GF-D8 (cell line): ENCODE measurements at regions not wholly inside any gene's neighbourhood (a gene's known extent, or its start where the extent isn't known, plus 50 kb on each side); places are given as distances from the start of the nearest gene placed in this dataset.

Source experiments
- DNase-seq: peaks from one replicate; lab custom pipeline; 2025; lab: John Stamatoyannopoulos, UW

DNA sequence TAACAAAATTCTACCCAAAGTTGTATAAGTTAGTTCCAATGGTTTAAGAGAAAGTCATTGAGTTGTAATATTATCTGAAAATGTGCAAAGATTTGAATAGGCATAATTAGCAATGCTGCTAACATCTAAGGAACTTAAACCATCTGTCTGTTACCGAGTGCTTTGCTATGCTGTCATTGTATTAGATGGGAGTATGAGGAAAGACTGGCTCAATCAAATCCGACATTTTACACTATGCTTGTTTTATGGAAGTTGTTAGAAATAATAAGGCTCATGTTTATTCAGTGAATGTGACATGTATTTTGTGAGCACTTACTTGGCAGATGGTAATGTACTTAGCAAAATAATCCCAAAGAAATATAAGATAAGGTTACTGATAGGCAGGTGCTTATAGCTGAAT lies 1715.1 kb downstream of the PCDH7 start:
- no peak for DNase-seq

DNA sequence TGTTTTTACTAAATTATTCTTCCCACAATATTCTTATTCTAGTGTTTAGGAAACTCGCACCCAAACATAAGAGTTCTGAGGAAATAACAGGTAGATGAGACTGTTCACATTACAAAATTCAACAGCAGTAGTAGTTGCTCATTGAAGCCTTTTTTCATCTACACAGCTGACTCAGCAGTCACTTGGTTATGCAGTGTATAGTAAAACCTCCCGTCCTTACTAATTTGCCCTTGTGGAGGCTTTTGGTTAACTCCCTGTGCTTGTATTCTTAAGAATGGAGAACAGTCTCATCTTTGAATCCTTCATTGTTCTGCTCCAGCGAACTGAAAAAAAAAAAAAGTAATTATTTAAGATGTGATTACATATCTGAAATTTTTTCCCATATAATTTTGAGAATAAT lies 1716.6 kb downstream of the PCDH7 start:
- DNase-seq: no peak

DNA sequence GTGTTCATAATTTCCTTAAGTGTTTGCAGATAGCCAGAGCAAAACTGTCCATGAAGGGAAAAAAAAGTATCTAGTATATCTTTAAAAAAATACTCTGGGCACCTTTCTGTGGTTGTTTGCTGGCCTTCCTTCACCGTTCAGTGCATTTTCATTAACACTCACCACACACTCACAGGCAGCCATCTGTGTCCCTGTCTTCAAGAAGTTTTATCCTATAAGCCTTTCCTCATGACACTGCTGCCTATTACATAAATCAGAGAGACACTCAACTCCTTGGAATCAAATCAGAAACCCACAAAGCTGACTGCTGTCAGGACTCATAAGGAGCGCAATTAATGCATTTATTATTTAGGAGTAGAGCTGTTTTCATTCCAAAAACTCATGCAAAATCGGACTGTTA lies 1720.2 kb downstream of the PCDH7 start:
- no peak for DNase-seq

DNA sequence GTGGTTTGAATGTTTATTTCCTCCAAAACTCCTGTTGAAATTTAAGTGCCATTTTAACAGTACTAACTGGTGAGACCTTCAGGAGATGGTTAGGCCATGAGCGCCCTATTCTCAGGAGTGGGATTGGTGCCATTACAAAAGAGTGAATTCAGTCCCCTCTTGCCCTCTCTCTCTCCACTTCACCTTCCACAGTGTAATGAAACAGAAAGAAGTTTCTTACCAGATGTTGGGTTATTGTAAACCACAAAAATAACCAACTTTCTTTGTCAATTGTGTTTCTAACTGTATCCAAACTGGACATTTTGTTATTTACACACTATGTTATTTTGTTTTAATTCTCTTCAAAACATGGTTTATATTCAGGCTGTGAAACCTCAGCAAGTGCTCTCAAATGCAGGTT lies 1734.3 kb downstream of the PCDH7 start:
- no peak for DNase-seq

DNA sequence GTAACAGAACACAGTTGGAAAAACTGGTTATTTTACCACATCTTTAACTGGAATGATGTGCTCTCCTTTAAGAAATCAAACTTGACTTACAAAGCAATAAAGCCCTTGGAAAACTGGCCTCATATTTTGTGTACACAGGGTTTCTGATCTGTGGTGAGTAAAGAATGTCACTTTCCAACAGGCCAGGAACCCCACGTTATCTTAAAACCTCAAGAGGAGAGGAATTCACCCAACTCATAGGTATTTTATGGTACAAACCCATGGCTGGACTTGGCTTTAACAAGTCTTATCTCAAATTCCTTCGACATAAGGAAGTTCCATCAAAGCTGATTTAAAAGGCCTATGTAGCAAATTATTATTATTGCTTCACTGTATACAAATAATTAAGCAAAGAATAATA lies 1735.1 kb downstream of the PCDH7 start:
- DNase-seq: no peak

DNA sequence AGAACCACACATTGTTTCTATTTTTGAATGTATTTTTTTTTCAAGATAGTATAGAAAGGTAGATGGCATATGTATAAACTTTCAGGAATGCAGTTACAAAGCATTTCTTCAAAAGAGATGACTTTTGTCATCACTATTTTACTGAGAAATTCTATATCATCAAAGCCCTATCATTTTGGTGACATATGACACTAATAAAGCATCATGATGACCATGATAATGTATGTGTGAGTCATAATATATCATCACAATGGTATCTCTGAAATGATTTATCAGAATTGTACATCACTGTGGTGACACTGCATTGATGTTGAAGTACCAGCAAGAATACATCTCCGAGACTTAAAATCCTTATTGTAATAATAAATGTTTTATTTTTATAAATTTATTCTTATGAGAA lies 1740.8 kb downstream of the PCDH7 start:
- DNase-seq: no peak

DNA sequence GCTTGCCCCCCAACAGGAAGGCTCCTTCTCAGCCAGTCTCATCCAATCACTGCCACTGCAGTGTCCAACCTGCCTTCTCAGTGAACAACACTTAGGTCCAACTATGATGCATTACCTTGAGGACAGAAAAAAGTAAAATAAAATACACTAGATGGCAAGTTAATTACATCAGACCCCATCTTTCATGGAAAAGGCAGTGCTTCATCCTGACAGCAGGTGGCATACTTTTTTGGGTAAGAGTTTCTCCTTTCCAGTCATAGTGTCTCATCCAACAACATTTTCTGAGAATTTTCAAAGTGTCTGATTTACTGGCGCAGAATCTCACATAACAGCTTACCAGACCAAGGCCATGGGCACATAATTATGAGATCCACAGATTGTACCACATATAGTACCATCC lies 1742.8 kb downstream of the PCDH7 start:
- DNase-seq: no peak

DNA sequence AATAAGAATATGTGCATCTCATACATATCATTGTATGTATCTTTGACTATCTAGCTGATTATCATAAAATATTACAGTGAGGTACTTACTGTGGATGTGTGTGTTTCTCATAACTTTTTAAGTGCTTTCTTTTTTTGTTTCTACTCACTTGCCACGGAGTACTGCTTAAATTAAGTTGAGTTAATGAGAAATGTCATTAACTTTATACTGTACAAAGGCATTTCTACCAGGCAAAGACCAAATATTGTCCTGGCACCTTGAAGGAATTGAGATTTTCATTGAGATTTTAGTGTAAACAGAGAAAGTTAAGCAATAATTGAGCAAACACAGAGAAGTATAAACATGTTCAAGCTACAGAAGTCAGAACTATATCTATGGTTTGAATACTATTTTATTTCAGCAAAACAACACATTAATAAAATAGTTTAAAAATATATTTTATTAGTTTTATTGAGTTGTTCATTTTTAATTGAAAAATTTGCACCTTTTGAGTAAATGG lies 1750.0 kb downstream of the PCDH7 start:
- no peak for DNase-seq

DNA sequence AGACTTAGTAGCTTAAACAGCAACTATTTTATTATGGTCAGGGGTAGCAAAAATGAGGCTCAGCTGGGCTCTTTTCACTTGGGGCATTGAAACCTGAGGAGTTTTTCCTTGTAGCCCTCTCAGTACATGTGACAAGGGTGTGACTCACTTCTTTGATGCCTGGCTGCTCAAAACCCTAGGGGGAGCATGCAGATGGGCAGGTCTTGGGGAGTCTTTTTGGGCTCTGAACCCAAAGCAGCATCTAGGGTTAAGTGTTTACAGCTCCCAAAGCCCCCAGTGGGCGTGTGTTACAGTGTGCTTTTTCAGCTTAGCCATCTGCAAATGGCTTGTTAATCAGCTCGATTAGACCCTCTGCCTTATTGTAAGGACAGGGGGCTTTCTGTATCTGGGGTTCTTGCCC lies 1752.7 kb downstream of the PCDH7 start:
- no peak for DNase-seq

DNA sequence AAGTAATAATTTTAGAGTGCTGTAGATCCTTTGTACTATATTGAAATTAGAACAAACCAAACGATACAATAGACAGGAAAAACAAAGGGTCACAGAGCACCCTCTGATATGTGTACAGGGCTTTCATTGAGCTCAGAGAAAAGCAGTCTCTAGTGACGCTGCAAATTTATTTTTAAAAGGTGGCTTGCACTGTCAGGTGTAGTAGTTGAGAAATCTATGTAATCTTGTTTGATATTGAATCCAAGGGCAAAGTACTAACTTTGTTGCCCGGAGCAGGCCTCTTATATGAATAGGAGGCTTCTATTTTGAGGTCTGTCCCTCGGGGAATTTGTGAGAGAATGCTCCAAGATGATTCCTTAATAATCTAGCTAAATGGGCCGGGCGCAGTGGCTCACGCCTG lies 1755.5 kb downstream of the PCDH7 start:
- DNase-seq: no peak

DNA sequence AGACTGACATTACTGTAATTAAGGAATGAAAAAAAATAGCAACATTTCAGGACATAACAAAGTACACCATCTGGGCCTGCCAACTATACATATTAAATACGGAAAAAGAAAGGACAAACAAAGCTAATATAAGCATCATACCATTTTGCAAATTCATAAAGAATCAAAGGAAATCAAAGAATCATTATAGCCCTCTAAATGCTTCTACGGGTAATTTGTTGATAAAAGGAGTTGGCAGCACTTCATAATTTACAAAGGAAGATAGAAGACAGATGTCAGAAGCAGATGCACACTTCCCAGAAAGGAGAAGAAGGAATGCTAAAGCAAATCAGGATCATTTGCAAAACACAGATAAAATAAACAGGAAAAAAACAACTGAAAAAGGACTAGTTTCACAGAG lies 1757.3 kb downstream of the PCDH7 start:
- no peak for DNase-seq

DNA sequence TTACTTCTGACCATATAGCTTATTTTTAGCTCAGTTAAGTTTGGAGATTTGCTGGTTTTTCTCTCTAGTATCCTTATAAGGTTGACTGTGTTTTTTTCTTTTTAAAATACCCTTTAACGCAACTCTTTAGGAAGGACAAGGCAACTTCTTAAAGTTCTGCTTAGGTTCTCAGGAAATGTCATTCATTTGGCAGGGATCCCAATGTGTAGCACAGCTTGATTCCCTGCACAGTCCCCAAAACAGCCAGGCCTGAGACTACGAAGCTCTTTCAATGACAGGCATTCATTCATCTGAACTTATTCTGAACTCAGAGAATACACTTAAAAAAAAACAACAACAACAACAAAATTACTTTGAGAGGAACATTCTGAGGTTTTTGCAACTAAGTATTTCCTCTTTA lies 1765.8 kb downstream of the PCDH7 start:
- no peak for DNase-seq

DNA sequence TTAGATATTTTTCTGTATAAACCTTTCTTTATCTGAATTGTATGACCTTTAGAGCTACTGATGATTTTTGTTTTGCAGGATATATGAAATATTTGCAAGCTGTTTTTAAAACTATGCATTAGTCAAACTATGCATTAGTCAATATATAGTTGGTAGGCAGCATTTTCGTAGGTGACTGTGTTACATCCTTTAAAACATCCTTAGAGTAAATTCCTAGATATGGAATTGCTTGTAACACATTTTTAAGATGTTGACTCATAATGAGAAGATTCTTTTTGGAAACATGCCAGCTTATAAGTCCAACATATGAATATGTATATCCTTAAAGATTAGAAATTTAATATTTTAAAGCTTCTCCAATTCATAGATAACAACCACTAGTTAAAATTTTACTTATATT lies 1768.5 kb downstream of the PCDH7 start:
- no peak for DNase-seq

DNA sequence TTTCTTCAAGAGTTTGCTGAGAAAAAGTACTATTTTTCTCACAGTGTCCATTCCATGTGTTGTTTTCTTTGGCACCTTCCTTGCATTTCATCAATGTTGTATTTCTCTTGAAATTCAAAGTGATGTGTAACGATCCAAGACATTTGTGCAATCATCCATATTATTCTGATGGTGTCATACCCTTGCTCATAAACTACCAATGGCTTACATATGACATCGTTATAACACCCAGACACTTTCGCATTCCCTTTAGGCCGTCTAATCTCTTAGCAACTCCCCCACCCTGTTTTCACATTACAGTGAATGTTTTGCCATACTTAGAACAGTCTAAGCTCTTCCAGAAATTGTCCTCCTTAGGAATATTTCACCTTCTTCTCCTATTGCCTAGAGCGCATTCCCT lies 1779.0 kb downstream of the PCDH7 start:
- no peak for DNase-seq

DNA sequence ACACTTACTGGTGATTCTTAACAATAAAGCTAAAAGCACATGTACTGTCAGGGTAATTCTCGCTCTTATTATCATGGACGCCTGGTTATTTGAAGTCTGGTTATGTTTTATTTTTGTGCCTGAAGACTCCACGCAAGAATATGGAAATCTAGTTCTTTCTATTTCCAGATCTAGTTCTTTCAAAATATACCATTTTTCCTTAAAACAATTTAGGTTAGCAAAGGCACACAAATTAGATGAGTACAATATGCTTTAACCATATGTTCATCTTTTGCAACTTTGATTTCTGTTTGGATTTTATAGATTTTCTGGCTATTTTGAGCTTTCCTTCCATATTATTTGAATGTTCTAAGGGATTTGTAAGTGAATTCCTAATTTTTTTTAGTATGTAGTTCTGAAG lies 1783.1 kb downstream of the PCDH7 start:
- DNase-seq: no peak

DNA sequence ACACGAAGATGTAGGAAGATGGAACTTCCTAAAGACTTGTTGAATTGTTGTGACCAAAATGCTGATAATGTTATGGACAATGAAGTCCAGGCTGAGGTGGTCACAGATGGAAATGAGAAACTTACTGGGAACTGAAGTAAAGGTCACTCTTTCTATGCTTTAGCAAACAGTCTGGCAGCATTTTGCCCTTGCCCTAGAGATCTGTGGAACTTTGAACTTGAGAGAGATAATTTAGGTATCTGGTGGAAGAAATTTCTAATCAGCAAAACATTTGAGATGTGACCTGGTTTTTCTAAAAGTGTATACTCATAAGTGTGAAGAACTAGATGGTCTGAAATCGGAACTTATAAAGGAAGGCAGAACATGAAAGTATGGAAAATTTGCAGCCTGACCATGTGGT lies 1785.9 kb downstream of the PCDH7 start:
- DNase-seq: no peak

DNA sequence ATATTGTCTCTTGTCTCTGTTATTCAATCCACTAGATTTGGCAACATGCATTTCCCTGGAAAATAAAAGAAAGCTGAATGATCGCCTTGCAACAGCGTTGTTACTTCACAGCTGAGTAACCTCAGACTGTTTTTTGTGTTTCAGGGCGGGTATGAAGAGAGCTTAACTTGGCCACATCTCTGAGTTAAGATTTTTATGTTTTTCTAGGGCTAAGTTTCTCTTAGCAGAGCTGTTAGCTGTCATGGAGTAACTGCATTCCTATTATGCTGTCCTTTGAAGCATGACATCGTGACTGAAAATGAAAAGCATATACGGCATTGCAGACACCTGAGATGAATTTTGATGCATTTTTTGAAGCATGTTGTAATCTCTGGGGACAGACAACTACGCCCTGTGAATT lies 1798.9 kb downstream of the PCDH7 start:
- no peak for DNase-seq

DNA sequence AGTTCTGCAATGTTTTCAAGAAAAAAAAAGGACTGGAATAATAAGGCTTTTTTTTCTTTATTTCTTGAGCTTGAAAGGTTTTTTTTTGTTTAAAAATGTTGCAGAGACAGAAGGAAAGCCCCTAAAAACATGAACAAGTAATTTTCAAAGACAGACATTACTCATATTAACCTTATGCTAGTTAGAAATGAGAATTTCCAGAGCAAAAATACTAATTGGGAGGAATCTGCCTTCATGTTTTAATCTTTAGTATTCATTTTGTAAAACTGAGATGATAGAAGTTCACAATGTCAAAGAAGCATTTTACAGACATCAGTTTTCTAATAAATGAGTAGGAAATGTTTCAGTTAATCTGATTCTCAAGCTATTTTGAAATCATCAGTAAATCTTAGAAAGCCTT lies 1805.3 kb downstream of the PCDH7 start:
- no peak for DNase-seq

DNA sequence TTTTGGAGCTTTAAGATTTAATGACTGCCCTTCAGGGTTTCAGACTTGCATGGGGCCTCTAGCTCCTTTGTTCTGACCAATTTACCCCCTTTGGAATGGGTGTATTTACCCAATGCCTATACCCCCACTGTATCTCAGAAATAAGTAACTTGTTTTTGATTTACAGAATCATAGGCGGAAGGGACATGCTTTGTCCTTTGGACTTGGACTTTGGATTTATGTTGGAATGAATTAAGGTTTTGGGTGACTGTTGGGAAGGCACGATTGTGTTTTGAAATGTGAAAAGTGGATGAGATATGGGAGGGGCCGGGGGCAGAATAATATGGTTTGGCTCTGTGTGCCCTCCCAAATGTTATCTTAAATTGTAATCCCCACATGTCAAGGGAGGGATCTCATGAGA lies 1824.7 kb downstream of the PCDH7 start:
- no peak for DNase-seq

DNA sequence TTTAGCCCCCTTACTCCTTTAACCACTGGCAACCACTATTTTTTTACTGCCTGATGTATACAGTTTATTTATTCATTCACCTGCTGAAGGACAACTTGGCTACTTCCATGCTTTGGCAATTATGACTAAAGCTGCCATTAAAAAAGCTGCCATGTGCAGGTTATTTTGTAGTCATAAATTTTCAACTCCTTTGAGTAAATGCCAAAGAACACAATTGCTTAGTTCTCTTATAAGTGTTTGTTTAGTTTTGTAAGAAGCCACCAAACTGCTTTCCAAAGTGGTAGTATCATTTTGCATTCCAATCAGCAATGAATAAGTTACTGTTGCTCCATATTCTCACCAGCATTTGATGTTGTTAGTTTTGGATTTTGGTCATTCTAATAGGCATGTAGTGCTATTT lies 1831.8 kb downstream of the PCDH7 start:
- no peak for DNase-seq

DNA sequence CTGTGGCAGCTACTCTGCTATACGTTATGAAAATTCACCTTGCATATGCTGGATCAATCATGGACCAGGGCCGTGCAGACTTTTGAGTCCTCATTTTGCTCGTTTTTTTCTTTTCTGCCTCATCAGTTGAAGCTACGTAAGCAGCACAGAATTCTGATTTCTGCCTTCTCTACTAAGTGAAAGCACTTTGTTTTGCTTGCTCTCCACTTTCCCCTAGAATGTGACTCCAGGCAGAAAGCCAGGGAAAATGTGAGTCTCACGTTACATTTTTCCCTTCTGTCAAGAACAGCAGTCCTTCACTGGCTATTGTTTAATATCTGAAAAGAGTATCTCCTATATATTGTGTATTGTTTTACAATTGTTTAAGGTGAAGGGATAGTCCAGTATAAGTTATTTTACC lies 1840.1 kb downstream of the PCDH7 start:
- DNase-seq: no peak

DNA sequence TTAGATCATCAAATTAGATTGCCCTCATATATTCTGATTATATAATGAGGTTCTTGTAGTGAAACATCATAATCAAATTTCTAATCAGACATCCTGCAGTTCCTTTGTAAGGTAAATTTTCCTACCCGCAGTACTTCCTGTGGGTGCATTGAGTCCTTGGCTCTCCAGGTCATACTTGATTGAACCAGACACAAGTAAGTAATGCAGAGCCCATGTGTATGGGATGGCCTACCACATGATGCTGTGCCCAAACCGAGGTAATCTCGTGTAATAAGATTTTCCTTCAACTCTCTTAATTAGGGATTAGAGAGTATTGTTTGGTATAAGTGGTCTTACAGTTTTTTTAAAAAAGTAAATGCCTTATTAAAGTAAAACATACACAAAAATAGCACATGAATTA lies 1841.8 kb downstream of the PCDH7 start:
- no peak for DNase-seq

DNA sequence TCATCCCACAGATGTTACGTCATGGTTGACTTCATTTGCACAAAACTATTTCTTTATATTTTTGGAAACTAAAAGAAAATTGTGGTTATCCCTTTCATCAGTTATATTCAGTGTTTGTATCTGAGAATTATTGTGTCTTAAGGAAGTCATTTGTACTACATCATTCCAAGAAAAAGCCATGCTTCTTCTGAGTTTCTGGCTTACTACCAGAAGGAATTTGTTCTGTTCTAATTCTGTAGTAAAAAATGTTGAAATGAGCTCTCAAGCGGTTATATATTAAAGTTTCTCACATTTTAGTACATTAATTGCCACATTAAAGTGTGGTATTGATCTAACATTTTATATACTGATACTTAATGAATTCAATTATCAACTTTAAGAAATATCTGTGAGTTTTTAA lies 1844.5 kb downstream of the PCDH7 start:
- no peak for DNase-seq

DNA sequence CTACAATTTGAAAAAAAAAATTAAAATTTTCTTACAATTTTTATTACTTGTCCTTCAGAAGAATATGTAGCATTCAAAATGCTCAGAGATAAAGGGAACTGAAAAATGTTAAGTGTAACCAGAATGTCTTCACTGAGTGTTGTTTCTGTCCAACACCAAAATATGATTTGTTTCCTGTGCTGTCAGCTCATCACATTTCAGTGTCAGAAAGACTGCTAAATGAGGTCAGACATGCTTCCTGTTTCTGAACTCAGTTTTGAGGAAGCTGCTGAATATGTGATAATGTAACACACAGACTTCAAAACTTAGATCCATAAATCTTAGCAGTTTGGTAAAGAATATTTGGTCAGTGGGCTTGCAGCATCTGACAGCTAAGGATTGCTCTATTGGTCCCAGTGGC lies 1849.7 kb downstream of the PCDH7 start:
- DNase-seq: peak; percentile 17

DNA sequence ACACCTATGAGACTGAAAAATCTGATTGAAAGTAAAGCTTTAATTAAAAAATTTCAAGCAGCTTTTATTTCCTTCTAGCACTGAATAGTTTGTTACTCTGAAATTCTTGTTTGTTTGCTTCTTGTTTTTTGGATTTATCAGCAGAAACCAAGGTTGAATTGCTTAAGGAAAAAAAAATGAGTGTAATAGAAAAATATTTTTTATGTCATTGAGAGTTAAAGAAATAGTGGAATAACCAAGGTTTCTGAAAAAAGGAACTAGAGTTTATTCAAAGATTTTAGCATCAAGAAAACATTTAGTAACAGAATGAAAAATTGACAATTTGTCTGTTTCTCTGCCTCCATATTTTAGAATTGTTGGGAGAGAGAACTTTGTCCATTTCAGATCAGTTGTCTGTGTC lies 1852.2 kb downstream of the PCDH7 start:
- no peak for DNase-seq
